HFFc6 (cell line): ENCODE measurements at regions not wholly inside any gene's neighbourhood (a gene's known extent, or its start where the extent isn't known, plus 50 kb on each side); places are given as distances from the start of the nearest gene placed in this dataset.

Source experiments
- DNase-seq: peaks from one replicate; pipeline ENCODE4 v3.0.0-alpha.2; 2018
- H3K27ac Mint-ChIP-seq: 2 replicates; pipeline ENCODE4 v1.8.0; 2020; ENCODE audit warnings: mild to moderate bottlenecking, mixed read lengths
- H3K27me3 Mint-ChIP-seq: 2 replicates; pipeline ENCODE4 v1.8.0; 2021; ENCODE audit warnings: mild to moderate bottlenecking, moderate library complexity, mixed read lengths; ENCODE audit not compliant: insufficient read depth
- H3K36me3 Mint-ChIP-seq: 2 replicates; pipeline ENCODE4 v1.8.0; 2021; ENCODE audit warnings: low read depth, mixed read lengths
- H3K4me1 Mint-ChIP-seq: 2 replicates; pipeline ENCODE4 v1.8.0; 2020; ENCODE audit warnings: low read depth, mixed read lengths
- H3K4me3 Mint-ChIP-seq: 2 replicates; pipeline ENCODE4 v1.8.0; 2020; ENCODE audit warnings: mild to moderate bottlenecking, moderate library complexity, mixed read lengths
- H3K9me3 Mint-ChIP-seq: 2 replicates; pipeline ENCODE4 v1.8.0; 2020; ENCODE audit warnings: mild to moderate bottlenecking, mixed read lengths
- CTCF ChIP-seq: fragments of 200-600 bp; sonication (generic); IDR thresholded peaks from 2 replicates; pipeline ENCODE4 v1.5.0; 2021; ENCODE audit warnings: antibody characterized with exemption, mild to moderate bottlenecking

GRCh38 chr2:35297403-35297802 is 1058.2 kb upstream of the CRIM1 start:
- H3K9me3 Mint-ChIP-seq = peaks cover 48% of the 10 kb centered on the region
- no peak overlapping the region for H3K4me3 Mint-ChIP-seq
- no peak for TF ChIP-seq CTCF
- DNase-seq = no peak
- no peaks in the 10 kb centered on the region for H3K27me3 Mint-ChIP-seq
- H3K27ac Mint-ChIP-seq = no peak overlapping the region
- no peaks in the 10 kb centered on the region for H3K4me1 Mint-ChIP-seq
- peaks cover 5% of the 10 kb centered on the region; the same call in 1 of the 2 replicates for H3K36me3 Mint-ChIP-seq

- DNase-seq = no peak
- TF ChIP-seq CTCF = no peak
- H3K27ac Mint-ChIP-seq = no peak overlapping the region
- H3K9me3 Mint-ChIP-seq = peaks cover 46% of the 10 kb centered on the region
- no peak overlapping the region for H3K4me3 Mint-ChIP-seq
- H3K4me1 Mint-ChIP-seq = no peaks in the 10 kb centered on the region
- peaks cover 5% of the 10 kb centered on the region; the same call in 1 of the 2 replicates for H3K36me3 Mint-ChIP-seq
- no peaks in the 10 kb centered on the region for H3K27me3 Mint-ChIP-seq
These were observed 1060.8 kb upstream of the CRIM1 start for GRCh38 chr2:35294636-35295263.

- no peak overlapping the region for H3K27ac Mint-ChIP-seq
- DNase-seq = no peak
- no peaks in the 10 kb centered on the region for H3K4me1 Mint-ChIP-seq
- no peak for TF ChIP-seq CTCF
- no peak overlapping the region for H3K4me3 Mint-ChIP-seq
- peaks cover 5% of the 10 kb centered on the region; the same call in 1 of the 2 replicates for H3K36me3 Mint-ChIP-seq
- no peaks in the 10 kb centered on the region for H3K27me3 Mint-ChIP-seq
- H3K9me3 Mint-ChIP-seq = peaks cover 60% of the 10 kb centered on the region
These were observed 1062.3 kb upstream of the CRIM1 start for GRCh38 chr2:35293261-35293660.

- no peak for DNase-seq
- no peaks in the 10 kb centered on the region for H3K4me1 Mint-ChIP-seq
- no peak overlapping the region for H3K4me3 Mint-ChIP-seq
- H3K27ac Mint-ChIP-seq = no peak overlapping the region
- H3K27me3 Mint-ChIP-seq = no peaks in the 10 kb centered on the region
- peaks cover 5% of the 10 kb centered on the region; the same call in 1 of the 2 replicates for H3K36me3 Mint-ChIP-seq
- H3K9me3 Mint-ChIP-seq = peaks cover 58% of the 10 kb centered on the region
- TF ChIP-seq CTCF = no peak
These were observed 1063.4 kb upstream of the CRIM1 start for GRCh38 chr2:35292199-35292598.

GRCh38 chr2:35281702-35282101 is 1073.9 kb upstream of the CRIM1 start:
- H3K9me3 Mint-ChIP-seq = peaks cover 29% of the 10 kb centered on the region
- H3K27me3 Mint-ChIP-seq = no peaks in the 10 kb centered on the region
- TF ChIP-seq CTCF = no peak
- DNase-seq = no peak
- no peaks in the 10 kb centered on the region for H3K36me3 Mint-ChIP-seq
- no peak overlapping the region for H3K27ac Mint-ChIP-seq
- H3K4me1 Mint-ChIP-seq = no peaks in the 10 kb centered on the region
- no peak overlapping the region for H3K4me3 Mint-ChIP-seq
